ENCODE measurements at regions not wholly inside any gene's neighbourhood (a gene's known extent, or its start where the extent isn't known, plus 50 kb on each side); places are given as distances from the start of the nearest gene placed in this dataset.

DNA sequence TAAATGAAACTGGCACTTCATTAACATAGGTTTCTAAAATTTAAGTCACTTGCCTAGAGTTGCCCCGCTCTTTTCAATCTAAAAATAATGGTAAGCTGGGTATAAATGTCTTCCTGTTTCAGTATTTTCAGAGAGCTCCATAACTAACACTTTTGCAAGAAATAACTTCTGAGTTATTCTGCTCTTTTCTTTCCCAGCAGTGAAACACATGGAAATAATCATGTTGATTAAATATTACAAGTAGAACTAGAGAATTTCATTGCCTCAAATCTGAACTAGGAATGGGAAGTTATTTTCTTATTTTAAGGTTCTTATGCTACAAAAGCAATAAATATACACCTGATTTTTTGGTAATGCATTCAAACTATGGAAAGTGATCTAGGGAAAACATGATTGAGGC lies 257.4 kb downstream of the IKZF2 start:
- no TSS peak for BruUV-seq (replicated peaks)
- no peak for TF ChIP-seq NCOA4 (IDR thresholded peaks at IDR 0.05; ENCODE audit: partially characterized antibody)
- no peak for TF ChIP-seq PHF21A (IDR thresholded peaks at IDR 0.05; ENCODE audit: borderline replicate concordance, low read depth)
- TF ChIP-seq, protein P1, sequence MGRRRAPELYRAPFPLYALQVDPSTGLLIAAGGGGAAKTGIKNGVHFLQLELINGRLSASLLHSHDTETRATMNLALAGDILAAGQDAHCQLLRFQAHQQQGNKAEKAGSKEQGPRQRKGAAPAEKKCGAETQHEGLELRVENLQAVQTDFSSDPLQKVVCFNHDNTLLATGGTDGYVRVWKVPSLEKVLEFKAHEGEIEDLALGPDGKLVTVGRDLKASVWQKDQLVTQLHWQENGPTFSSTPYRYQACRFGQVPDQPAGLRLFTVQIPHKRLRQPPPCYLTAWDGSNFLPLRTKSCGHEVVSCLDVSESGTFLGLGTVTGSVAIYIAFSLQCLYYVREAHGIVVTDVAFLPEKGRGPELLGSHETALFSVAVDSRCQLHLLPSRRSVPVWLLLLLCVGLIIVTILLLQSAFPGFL (CRISPR knock-in tag; IDR thresholded peaks at IDR 0.05), result no peak
- TF ChIP-seq ZNF696 (CRISPR knock-in tag; conservative IDR thresholded peaks at IDR 0.05), result no peak
- no peak for TF ChIP-seq HNRNPLL (IDR thresholded peaks at IDR 0.05; ENCODE audit: low read depth, low read length, poor library complexity, severe bottlenecking)
- TF ChIP-seq BACH1 (tag; IDR thresholded peaks at IDR 0.05), result no peak
- no peak for TF ChIP-seq ZNF133 (CRISPR knock-in tag; IDR thresholded peaks at IDR 0.05)
- no peak for TF ChIP-seq PYGO2 (tag; IDR thresholded peaks at IDR 0.05)
- TF ChIP-seq PHF20 (IDR thresholded peaks at IDR 0.05; ENCODE audit: partially characterized antibody), result no peak
- TF ChIP-seq, protein P2, sequence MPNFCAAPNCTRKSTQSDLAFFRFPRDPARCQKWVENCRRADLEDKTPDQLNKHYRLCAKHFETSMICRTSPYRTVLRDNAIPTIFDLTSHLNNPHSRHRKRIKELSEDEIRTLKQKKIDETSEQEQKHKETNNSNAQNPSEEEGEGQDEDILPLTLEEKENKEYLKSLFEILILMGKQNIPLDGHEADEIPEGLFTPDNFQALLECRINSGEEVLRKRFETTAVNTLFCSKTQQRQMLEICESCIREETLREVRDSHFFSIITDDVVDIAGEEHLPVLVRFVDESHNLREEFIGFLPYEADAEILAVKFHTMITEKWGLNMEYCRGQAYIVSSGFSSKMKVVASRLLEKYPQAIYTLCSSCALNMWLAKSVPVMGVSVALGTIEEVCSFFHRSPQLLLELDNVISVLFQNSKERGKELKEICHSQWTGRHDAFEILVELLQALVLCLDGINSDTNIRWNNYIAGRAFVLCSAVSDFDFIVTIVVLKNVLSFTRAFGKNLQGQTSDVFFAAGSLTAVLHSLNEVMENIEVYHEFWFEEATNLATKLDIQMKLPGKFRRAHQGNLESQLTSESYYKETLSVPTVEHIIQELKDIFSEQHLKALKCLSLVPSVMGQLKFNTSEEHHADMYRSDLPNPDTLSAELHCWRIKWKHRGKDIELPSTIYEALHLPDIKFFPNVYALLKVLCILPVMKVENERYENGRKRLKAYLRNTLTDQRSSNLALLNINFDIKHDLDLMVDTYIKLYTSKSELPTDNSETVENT (CRISPR knock-in tag; IDR thresholded peaks at IDR 0.05), result no peak
- TF ChIP-seq ZNF584 (CRISPR knock-in tag; IDR thresholded peaks at IDR 0.05; ENCODE audit: low read depth), result no peak
- no peak for TF ChIP-seq PURB (CRISPR knock-in tag; IDR thresholded peaks at IDR 0.05; ENCODE audit: low read depth)
- TF ChIP-seq FOXA1 (IDR thresholded peaks at IDR 0.05; ENCODE audit: borderline replicate concordance), result no peak
- no peak for TF ChIP-seq BRF1 (IDR thresholded peaks at IDR 0.05; ENCODE audit: borderline replicate concordance, extremely low read depth, insufficient read length)
- no peak for TF ChIP-seq KLF16 (IDR thresholded peaks at IDR 0.05)
- no peak for TF ChIP-seq HDAC1 (IDR thresholded peaks at IDR 0.05)
- no peak for TF ChIP-seq JUND (IDR thresholded peaks at IDR 0.05; ENCODE audit: borderline replicate concordance, low read depth, low read length)
- TF ChIP-seq JUND (tag; IDR thresholded peaks at IDR 0.05; ENCODE audit: borderline replicate concordance, low read depth, low read length), result no peak
- no peaks in the 10 kb centered on the region for H4K20me1 ChIP-seq (replicated peaks; ENCODE audit: control insufficient read depth, insufficient read depth, low read length)
- H3K4me3 ChIP-seq, result no peak overlapping the region
- H3K79me2 ChIP-seq (ENCODE audit: control insufficient read depth, insufficient read depth, low read length), result no peaks in the 10 kb centered on the region
- no peak overlapping the region for H2AFZ ChIP-seq (ENCODE audit: low read depth, low read length)
- 0% methylated on average over 1 of the region's 1 CpG for WGBS (ENCODE audit: insufficient coverage, low coverage, missing lambda C conversion rate)
- H3K9me3 ChIP-seq (replicated peaks; ENCODE audit: control insufficient read depth, insufficient read depth, low read depth, low read length), result no peaks in the 10 kb centered on the region
- H3K36me3 ChIP-seq (ENCODE audit: control insufficient read depth, insufficient read depth, low read length), result no peaks in the 10 kb centered on the region
- no peak overlapping the region for H3K27ac ChIP-seq (ENCODE audit: extremely low read depth, low read depth, low read length)
- no peak overlapping the region for H3K4me2 ChIP-seq (ENCODE audit: insufficient read depth, low read length)
- no peaks in the 10 kb centered on the region for H3K27me3 ChIP-seq (ENCODE audit: control insufficient read depth in 2 of 2, insufficient read depth in 2 of 2, low read length in 2 of 2)
- intact Hi-C loops (cut with micrococcal nuclease) (no loop called here), in situ Hi-C loops (cut with MboI) (no loop called here)
- FAIRE-seq (no peak), DNase-seq (ENCODE audit: extremely low read depth in 1 of 4, low spot score in 3 of 4) (no peak), ATAC-seq (no peak)
- ChIA-PET CTCF (ENCODE audit: low intra/inter-chr PET ratio) (no interaction called here), POLR2A (no interaction called here)
- H3K9me1 ChIP-seq (ENCODE audit: control insufficient read depth, insufficient read depth, low read length), result no peaks in the 10 kb centered on the region
- H3K9ac ChIP-seq (ENCODE audit: insufficient read depth in 1 of 2, low read depth in 2 of 2, low read length in 2 of 2), result no peak overlapping the region
- no peaks in the 10 kb centered on the region for H3K4me1 ChIP-seq (replicated peaks in 1 of 2; ENCODE audit: control insufficient read depth in 2 of 2, insufficient read depth in 2 of 2, low read length in 2 of 2)

Data from K562 (cell line).